Panc1 (cell line): ENCODE measurements at regions not wholly inside any gene's neighbourhood (a gene's known extent, or its start where the extent isn't known, plus 50 kb on each side); places are given as distances from the start of the nearest gene placed in this dataset.

Source experiments
- POLR2AphosphoS5 ChIP-seq: IDR thresholded peaks from 2 replicates; pipeline ENCODE4 v1.6.1; 2012; ENCODE audit warnings: mild to moderate bottlenecking, low read depth, low read length, moderate library complexity
- TF ChIP-seq, protein P1 (sequence below): fragments of 450-650 bp; IDR thresholded peaks from 2 replicates; pipeline ENCODE4 v1.5.1; 2017; ENCODE audit warnings: mild to moderate bottlenecking

DNA sequence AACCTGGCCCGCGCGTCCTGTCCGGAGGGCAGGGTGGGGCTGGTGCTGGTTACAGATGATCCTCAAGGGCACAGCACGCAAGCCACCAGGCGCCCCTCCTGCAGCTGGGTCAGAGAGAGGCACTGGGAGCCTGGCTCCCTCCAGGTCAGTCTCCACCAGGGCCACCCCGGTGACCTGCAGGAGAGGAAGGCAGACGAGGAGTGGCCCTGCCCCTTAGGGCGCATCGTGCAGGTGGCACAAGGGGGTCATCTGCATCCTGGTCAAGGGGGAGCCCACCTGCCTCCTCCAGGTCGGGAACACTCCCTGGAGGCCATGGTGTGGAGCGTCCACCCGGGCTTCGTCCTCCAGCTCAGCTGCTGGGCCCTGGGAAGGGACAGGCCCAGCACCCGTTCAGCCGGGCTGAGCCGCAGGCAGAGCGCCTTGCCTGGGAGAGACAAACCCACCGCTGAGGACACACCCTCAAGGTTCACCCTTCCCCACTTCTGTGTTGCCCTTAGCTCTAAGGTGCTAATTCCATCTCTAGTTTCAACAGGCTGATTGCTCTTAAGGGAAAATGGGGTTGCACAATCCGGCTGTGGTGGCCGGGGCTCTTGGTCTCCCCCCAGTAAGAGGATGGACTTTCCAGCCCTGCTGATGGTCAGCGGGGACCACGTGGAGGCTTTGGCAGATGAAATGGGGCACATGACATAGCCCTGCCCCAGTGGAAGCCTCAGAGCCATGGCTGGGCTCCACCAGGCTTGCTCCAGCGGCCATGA lies 63.2 kb downstream of the SIK1 start:
- TF ChIP-seq, protein P1, sequence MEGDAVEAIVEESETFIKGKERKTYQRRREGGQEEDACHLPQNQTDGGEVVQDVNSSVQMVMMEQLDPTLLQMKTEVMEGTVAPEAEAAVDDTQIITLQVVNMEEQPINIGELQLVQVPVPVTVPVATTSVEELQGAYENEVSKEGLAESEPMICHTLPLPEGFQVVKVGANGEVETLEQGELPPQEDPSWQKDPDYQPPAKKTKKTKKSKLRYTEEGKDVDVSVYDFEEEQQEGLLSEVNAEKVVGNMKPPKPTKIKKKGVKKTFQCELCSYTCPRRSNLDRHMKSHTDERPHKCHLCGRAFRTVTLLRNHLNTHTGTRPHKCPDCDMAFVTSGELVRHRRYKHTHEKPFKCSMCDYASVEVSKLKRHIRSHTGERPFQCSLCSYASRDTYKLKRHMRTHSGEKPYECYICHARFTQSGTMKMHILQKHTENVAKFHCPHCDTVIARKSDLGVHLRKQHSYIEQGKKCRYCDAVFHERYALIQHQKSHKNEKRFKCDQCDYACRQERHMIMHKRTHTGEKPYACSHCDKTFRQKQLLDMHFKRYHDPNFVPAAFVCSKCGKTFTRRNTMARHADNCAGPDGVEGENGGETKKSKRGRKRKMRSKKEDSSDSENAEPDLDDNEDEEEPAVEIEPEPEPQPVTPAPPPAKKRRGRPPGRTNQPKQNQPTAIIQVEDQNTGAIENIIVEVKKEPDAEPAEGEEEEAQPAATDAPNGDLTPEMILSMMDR = no peak
- no peak for TF ChIP-seq POLR2AphosphoS5
